ENCODE measurements at regions not wholly inside any gene's neighbourhood (a gene's known extent, or its start where the extent isn't known, plus 50 kb on each side); places are given as distances from the start of the nearest gene placed in this dataset.

- ChIA-PET POLR2A (no interaction called here), RAD21 (ENCODE audit: unreplicated experiment) (no interaction called here), SMC1A (ENCODE audit: uncharacterized antibody, unreplicated experiment) (no interaction called here), CTCF (no interaction called here)
- no peak overlapping the region for H3K4me3 ChIP-seq
- no peak for TF ChIP-seq JUNB (IDR thresholded peaks at IDR 0.05)
- intact Hi-C loops (cut with micrococcal nuclease; ENCODE audit: unreplicated experiment) = no loop called here
- FAIRE-seq (no peak), DNase-seq (ENCODE audit: low read depth, low spot score) (no peak), ATAC-seq (no peak)
- no peak overlapping the region for H3K27ac ChIP-seq (ENCODE audit: control insufficient read depth, insufficient read depth)
- H3K79me2 ChIP-seq (ENCODE audit: control insufficient read depth, insufficient read depth, low read length) = no peaks in the 10 kb centered on the region
- H3K9me3 ChIP-seq (replicated peaks; ENCODE audit: control insufficient read depth, insufficient read depth, low read length) = no peaks in the 10 kb centered on the region
- no peak overlapping the region for H2AFZ ChIP-seq (ENCODE audit: control insufficient read depth, low read depth, low read length)
- no peaks in the 10 kb centered on the region for H3K36me3 ChIP-seq (ENCODE audit: control insufficient read depth in 2 of 2, insufficient read depth in 2 of 2, low read length in 1 of 2)
- 25% methylated on average over 3 of the region's 3 CpGs for WGBS (ENCODE audit: insufficient coverage, insufficient replicate concordance, low lambda C conversion rate, missing lambda C conversion rate)
- no peak overlapping the region for H3K9ac ChIP-seq (ENCODE audit: control insufficient read depth, insufficient read depth, low read length)
- H3K4me2 ChIP-seq (ENCODE audit: control insufficient read depth, insufficient read depth) = no peak overlapping the region
- in situ Hi-C loops (cut with MboI) = no loop called here
- no peaks in the 10 kb centered on the region for H4K20me1 ChIP-seq (ENCODE audit: control insufficient read depth, insufficient read depth)
- no TSS peak for BruUV-seq (replicated peaks)
- no peaks in the 10 kb centered on the region for H3K4me1 ChIP-seq (ENCODE audit: control insufficient read depth, insufficient read depth, low read length)
- no peaks in the 10 kb centered on the region for H3K27me3 ChIP-seq (replicated peaks in 1 of 2; ENCODE audit: control insufficient read depth in 2 of 2, insufficient read depth in 2 of 2, low read length in 1 of 2)
Observed at GRCh38 chr2:4618141-4618540, 914.8 kb downstream of the DCDC2C start.

GRCh38 chr2:4618630-4619228 is 915.4 kb downstream of the DCDC2C start:
- WGBS (ENCODE audit: insufficient coverage, insufficient replicate concordance, low lambda C conversion rate, missing lambda C conversion rate) = 61% methylated on average over 12 of the region's 12 CpGs
- Histone ChIP-seq H3K9me3 (replicated peaks; ENCODE audit: control insufficient read depth, insufficient read depth, low read length) (no peaks in the 10 kb centered on the region), H3K79me2 (ENCODE audit: control insufficient read depth, insufficient read depth, low read length) (no peaks in the 10 kb centered on the region), H3K36me3 (ENCODE audit: control insufficient read depth in 2 of 2, insufficient read depth in 2 of 2, low read length in 1 of 2) (no peaks in the 10 kb centered on the region), H3K27ac (ENCODE audit: control insufficient read depth, insufficient read depth) (no peak overlapping the region), H3K4me3 (no peak overlapping the region), H3K9ac (ENCODE audit: control insufficient read depth, insufficient read depth, low read length) (no peak overlapping the region), H3K4me2 (ENCODE audit: control insufficient read depth, insufficient read depth) (no peak overlapping the region), H3K27me3 (replicated peaks in 1 of 2; ENCODE audit: control insufficient read depth in 2 of 2, insufficient read depth in 2 of 2, low read length in 1 of 2) (no peaks in the 10 kb centered on the region), H3K4me1 (ENCODE audit: control insufficient read depth, insufficient read depth, low read length) (no peaks in the 10 kb centered on the region), H2AFZ (ENCODE audit: control insufficient read depth, low read depth, low read length) (no peak overlapping the region), H4K20me1 (ENCODE audit: control insufficient read depth, insufficient read depth) (no peaks in the 10 kb centered on the region)
- no TSS peak for BruUV-seq (replicated peaks)
- in situ Hi-C loops (cut with MboI) (no loop called here), intact Hi-C loops (cut with micrococcal nuclease; ENCODE audit: unreplicated experiment) (no loop called here)
- POLR2A ChIA-PET = no interaction called here
- FAIRE-seq (no peak), ATAC-seq (no peak), DNase-seq (ENCODE audit: low read depth, low spot score) (no peak)
- no peak for TF ChIP-seq BACH1 (IDR thresholded peaks at IDR 0.05; ENCODE audit: borderline replicate concordance)
- no peak for TF ChIP-seq PAX8 (IDR thresholded peaks at IDR 0.05)
- no peak for TF ChIP-seq PAX5 (IDR thresholded peaks at IDR 0.05; ENCODE audit: borderline replicate concordance, low read depth, low read length)
- no peak for TF ChIP-seq SMAD5 (IDR thresholded peaks at IDR 0.05; ENCODE audit: low read depth)
- TF ChIP-seq NFIC (IDR thresholded peaks at IDR 0.05; ENCODE audit: low read depth, low read length) = no peak
- TF ChIP-seq KAT2A (conservative IDR thresholded peaks at IDR 0.05; ENCODE audit: control insufficient read depth, low read depth, low read length) = no peak
- TF ChIP-seq CEBPB (IDR thresholded peaks at IDR 0.05; ENCODE audit: borderline replicate concordance in 1 of 2, low read depth in 2 of 2, low read length in 2 of 2) = no peak
- no peak for TF ChIP-seq WRNIP1 (IDR thresholded peaks at IDR 0.05; ENCODE audit: borderline replicate concordance, low read depth, low read length)
- TF ChIP-seq ZNF384 (IDR thresholded peaks at IDR 0.05; ENCODE audit: borderline replicate concordance, low read depth, low read length) = no peak
- no peak for TF ChIP-seq RCOR1 (conservative IDR thresholded peaks at IDR 0.05; ENCODE audit: low read depth, low read length)
- TF ChIP-seq HDAC6 (IDR thresholded peaks at IDR 0.05; ENCODE audit: unreplicated experiment) = no peak
- TF ChIP-seq ASH2L (IDR thresholded peaks at IDR 0.05; ENCODE audit: borderline replicate concordance, low read depth) = no peak
- SMC1A ChIA-PET (ENCODE audit: uncharacterized antibody, unreplicated experiment) = no interaction called here
- CTCF ChIA-PET = no interaction called here
- RAD21 ChIA-PET (ENCODE audit: unreplicated experiment) = no interaction called here

All from GM12878 (cell line).